Left ventricle myocardium inferior (tissue), 1 donor: ENCODE measurements at regions not wholly inside any gene's neighbourhood (a gene's known extent, or its start where the extent isn't known, plus 50 kb on each side); places are given as distances from the start of the nearest gene placed in this dataset.

Experiments used
- DNase-seq: peaks from one replicate; pipeline ENCODE4 v3.0.0-alpha.2; 2020
- H3K27ac ChIP-seq: fragments of 200-600 bp; replicated peaks from 2 replicates; pipeline ENCODE4 v1.8.0; 2021
- H3K27me3 ChIP-seq: fragments of 200-600 bp; 2 replicates; pipeline ENCODE4 v1.8.0; 2021; ENCODE audit warnings: low read depth
- H3K36me3 ChIP-seq: fragments of 200-600 bp; 2 replicates; pipeline ENCODE4 v1.8.0; 2021
- H3K4me1 ChIP-seq: fragments of 200-600 bp; 2 replicates; pipeline ENCODE4 v1.8.0; 2021
- H3K4me3 ChIP-seq: fragments of 200-600 bp; 2 replicates; pipeline ENCODE4 v1.8.0; 2021; ENCODE audit warnings: mild to moderate bottlenecking, moderate library complexity
- H3K9me3 ChIP-seq: fragments of 200-600 bp; replicated peaks from 2 replicates; pipeline ENCODE4 v1.8.0; 2021
- CTCF ChIP-seq: fragments of 200-600 bp; IDR thresholded peaks from 2 replicates; pipeline ENCODE4 v1.8.0; 2021; ENCODE audit warnings: antibody characterized with exemption, mild to moderate bottlenecking, borderline replicate concordance
- intact Hi-C: fragments of 100-400 bp; cut with micrococcal nuclease; formaldehyde crosslinking; loops from one replicate; pipeline ENCODE4 v1.11.0; 2022
- donor health status: DM: no; HTN: yes; CAD: no; lungs with severe emphysema.

- H3K36me3 ChIP-seq, result no peaks in the 10 kb centered on the region
- H3K4me3 ChIP-seq, result no peak overlapping the region
- peaks cover 8% of the 10 kb centered on the region for H3K9me3 ChIP-seq
- peaks cover 18% of the 10 kb centered on the region for H3K4me1 ChIP-seq
- H3K27me3 ChIP-seq, result peaks cover 22% of the 10 kb centered on the region
- DNase-seq, result peak; percentile 39
- H3K27ac ChIP-seq, result peak overlapping the region; percentile 76
- intact Hi-C loops, result no loop called here
- TF ChIP-seq CTCF, result no peak
Observed at GRCh38 chr11:70020336-70021214, 57.5 kb upstream of the ANO1 start.

- Histone ChIP-seq H3K9me3 (peaks cover 8% of the 10 kb centered on the region), H3K36me3 (no peaks in the 10 kb centered on the region), H3K4me3 (no peak overlapping the region), H3K27ac (no peak overlapping the region), H3K4me1 (peaks cover 18% of the 10 kb centered on the region), H3K27me3 (peaks cover 14% of the 10 kb centered on the region)
- no peak for TF ChIP-seq CTCF
- DNase-seq, result no peak
- intact Hi-C loops, result no loop called here
Observed at GRCh38 chr11:70021586-70021985, 56.5 kb upstream of the ANO1 start.

GRCh38 chr11:70024036-70024772 is 53.9 kb upstream of the ANO1 start:
- Histone ChIP-seq H3K27me3 (peaks cover 8% of the 10 kb centered on the region), H3K4me3 (no peak overlapping the region), H3K4me1 (peaks cover 16% of the 10 kb centered on the region), H3K36me3 (no peaks in the 10 kb centered on the region), H3K9me3 (peaks cover 8% of the 10 kb centered on the region), H3K27ac (no peak overlapping the region)
- intact Hi-C loops, result no loop called here
- TF ChIP-seq CTCF, result no peak
- DNase-seq, result no peak

- TF ChIP-seq CTCF, result no peak
- Histone ChIP-seq H3K9me3 (peaks cover 8% of the 10 kb centered on the region), H3K4me1 (peaks cover 18% of the 10 kb centered on the region), H3K4me3 (no peak overlapping the region), H3K27me3 (peaks cover 8% of the 10 kb centered on the region), H3K27ac (no peak overlapping the region), H3K36me3 (no peaks in the 10 kb centered on the region)
- no peak for DNase-seq
- intact Hi-C loops, result no loop called here
Observed at GRCh38 chr11:70024773-70025045, 53.4 kb upstream of the ANO1 start.

GRCh38 chr11:70025308-70025707 is 52.8 kb upstream of the ANO1 start:
- H3K27ac ChIP-seq, result no peak overlapping the region
- DNase-seq, result no peak
- intact Hi-C loops, result no loop called here
- H3K4me3 ChIP-seq, result no peak overlapping the region
- TF ChIP-seq CTCF, result no peak
- peaks cover 8% of the 10 kb centered on the region for H3K9me3 ChIP-seq
- peaks cover 13% of the 10 kb centered on the region for H3K4me1 ChIP-seq
- no peaks in the 10 kb centered on the region for H3K36me3 ChIP-seq
- H3K27me3 ChIP-seq, result peaks cover 4% of the 10 kb centered on the region
